C4-2B (cell line): ENCODE measurements at regions not wholly inside any gene's neighbourhood (a gene's known extent, or its start where the extent isn't known, plus 50 kb on each side); places are given as distances from the start of the nearest gene placed in this dataset.

Source experiments
- ZFX ChIP-seq: fragments of 450-650 bp; IDR thresholded peaks from 2 replicates; pipeline ENCODE4 v1.6.1; 2017
- TF ChIP-seq, protein P1 (sequence below): fragments of 450-650 bp; conservative IDR thresholded peaks from 2 replicates; pipeline ENCODE4 v1.5.1; 2017; ENCODE audit warnings: mild to moderate bottlenecking

- TF ChIP-seq, protein P1, sequence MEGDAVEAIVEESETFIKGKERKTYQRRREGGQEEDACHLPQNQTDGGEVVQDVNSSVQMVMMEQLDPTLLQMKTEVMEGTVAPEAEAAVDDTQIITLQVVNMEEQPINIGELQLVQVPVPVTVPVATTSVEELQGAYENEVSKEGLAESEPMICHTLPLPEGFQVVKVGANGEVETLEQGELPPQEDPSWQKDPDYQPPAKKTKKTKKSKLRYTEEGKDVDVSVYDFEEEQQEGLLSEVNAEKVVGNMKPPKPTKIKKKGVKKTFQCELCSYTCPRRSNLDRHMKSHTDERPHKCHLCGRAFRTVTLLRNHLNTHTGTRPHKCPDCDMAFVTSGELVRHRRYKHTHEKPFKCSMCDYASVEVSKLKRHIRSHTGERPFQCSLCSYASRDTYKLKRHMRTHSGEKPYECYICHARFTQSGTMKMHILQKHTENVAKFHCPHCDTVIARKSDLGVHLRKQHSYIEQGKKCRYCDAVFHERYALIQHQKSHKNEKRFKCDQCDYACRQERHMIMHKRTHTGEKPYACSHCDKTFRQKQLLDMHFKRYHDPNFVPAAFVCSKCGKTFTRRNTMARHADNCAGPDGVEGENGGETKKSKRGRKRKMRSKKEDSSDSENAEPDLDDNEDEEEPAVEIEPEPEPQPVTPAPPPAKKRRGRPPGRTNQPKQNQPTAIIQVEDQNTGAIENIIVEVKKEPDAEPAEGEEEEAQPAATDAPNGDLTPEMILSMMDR, result no peak
- no peak for TF ChIP-seq ZFX
Observed at GRCh38 chr11:112364962-112365481, 104.4 kb upstream of the PLET1 start.
